NCI-H748 (cell line): ENCODE measurements at regions not wholly inside any gene's neighbourhood (a gene's known extent, or its start where the extent isn't known, plus 50 kb on each side); places are given as distances from the start of the nearest gene placed in this dataset.

ENCODE experiments used
- DNase-seq: peaks from one replicate; lab custom pipeline; 2025; ENCODE audit not compliant: unreplicated experiment; lab: John Stamatoyannopoulos, UW

DNA sequence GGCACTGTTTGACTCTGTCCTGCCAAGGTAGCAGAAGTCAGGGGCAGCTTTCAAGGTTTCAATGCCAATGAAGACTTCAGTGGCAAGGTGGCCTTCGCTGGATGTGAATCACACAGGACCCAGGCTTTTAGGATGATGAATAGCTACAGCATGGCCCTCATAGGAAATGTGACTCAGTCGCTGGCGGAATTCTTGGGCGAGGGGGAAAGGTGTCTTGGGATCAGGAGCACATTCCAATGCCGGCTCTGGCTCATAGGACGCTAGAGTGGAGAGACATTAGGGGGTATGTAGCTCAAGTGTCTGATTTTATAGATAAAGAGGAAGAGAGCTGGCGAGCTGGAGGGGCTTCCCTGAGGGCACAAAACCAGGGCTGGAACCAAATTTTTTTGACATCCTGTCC lies 68.6 kb downstream of the SMIM21 start:
- DNase-seq = no peak

DNA sequence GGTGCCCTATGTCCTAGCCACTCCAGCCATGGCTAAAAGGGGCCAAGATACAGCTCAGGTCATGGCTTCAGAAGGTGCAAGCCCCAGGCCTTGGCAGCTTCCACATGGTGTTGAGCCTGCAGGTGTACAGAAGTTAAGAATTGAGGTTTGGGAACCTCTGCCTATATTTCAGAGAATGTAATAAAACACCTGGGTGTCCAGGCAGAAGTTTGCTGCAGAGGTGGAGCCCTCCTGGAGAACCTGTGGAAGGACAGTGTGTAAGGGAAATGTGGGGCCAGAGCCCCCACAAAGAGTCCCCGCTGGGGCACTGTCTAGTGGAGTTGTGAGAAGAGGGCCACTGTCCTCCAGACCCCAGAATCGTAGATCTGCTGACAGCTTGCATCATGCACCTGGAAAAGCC lies 74.1 kb downstream of the SMIM21 start:
- peak; percentile 6 for DNase-seq

DNA sequence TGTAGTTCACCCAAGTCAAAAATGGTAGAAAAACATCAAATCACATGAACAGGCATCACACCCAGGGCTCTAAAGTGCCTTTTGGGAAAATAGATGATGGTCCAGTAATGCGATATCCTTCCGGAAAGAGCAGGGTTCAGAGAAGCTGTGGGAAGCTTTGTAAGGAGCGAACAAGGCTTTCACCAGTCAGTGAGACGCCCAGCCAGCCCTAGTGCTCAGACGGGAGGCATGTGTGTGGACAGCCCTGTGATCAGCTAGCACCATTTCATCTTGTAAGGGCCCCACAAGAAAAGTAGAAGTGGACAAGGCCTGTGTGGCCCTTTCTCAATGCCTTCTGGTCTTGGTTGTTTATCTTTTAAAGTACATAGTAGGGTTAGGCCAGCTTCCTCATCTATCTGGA lies 76.1 kb downstream of the SMIM21 start:
- DNase-seq = no peak

DNA sequence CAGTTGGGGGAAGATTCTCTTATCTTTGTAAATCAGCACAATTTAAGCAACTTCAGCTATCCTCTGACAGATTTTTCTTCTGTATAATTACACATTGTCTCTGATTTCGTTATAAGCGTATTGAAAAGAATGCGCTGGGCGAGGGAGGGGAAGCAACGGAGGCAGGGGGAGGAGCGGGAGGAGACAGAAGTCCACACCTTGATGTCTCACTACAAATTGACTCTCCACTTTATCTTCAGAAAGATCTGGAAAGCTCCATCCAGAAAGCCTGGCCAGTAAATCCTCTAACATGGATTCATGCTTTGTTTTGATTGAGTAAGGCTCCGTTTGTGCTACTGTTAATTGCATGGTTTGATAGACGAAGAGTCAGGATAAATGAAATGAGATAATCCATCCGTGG lies 76.6 kb downstream of the SMIM21 start:
- peak; percentile 72 for DNase-seq

DNA sequence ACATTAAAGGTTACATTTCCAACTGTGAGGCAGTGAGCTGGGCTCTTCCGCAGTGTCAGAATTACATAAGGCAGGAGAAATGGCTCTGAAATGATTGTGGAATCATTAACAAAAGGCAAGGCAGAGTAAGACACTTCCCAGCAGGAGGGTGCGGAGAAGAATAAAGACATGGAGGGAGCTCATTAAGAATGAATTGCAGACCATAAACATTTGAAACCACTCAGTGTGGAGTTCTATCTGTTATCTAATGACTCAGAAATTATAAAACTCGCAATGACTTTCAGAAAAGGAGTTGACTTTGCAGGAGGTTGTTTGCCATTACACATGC lies 77.0 kb downstream of the SMIM21 start:
- DNase-seq = peak; percentile 95

DNA sequence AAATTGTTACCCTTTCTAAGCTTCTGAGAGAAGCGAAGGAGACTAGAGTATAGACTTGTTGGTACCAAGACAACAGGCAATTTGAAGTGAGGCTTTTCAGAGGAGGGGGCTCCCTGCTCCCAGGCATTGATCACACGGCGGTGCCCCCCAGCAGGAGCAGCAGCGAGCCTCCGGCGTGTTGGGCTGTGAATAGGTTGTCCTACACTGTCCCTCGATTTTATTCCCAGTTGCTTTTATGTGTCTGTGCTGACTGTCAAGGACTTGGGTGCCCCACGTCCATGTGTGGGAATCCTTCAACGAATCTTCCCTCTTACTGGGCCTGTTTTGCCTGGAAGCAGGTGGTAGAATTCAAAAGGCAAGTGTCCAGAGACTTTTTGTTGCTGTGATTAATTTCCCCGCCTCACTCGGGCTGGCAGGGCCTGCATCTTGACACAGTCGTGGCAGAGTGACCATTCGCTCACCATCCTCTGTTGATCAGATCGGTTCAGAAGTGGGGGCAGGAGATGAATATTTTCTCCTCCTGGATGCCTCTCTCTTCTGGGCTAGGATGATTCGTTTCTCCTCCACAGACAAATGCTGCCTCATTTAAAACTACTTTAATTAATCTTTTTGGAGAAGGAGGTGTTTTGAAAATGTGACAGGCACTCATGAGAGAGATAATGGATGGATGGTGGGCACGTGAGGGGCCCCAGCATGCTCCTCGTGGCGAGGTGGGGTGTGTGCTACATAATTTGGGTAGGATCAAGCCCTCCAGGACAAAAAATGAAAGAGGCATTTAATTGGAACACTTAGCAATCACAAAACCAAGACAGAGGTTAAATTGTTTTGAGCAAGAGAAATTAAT lies 77.6 kb downstream of the SMIM21 start:
- DNase-seq = no peak

DNA sequence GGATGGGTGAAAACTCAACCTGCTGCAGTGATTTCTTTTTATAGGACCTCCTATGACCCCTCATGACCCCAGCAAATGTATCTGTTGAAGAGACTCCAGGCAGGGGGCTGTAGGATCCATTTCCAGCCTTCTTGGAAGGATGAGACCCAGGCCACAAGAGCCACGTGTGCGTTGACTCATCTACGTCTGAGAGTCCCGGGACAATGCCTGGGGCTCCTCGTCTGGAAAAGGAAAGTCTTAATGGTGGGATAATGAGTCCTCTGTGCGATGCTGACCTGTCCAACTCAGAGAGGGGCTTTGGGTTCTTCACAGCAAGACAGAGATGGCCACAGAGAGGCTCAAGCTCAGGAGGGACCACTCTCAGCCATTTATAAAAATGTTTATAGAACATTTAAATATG lies 80.8 kb downstream of the SMIM21 start:
- no peak for DNase-seq

DNA sequence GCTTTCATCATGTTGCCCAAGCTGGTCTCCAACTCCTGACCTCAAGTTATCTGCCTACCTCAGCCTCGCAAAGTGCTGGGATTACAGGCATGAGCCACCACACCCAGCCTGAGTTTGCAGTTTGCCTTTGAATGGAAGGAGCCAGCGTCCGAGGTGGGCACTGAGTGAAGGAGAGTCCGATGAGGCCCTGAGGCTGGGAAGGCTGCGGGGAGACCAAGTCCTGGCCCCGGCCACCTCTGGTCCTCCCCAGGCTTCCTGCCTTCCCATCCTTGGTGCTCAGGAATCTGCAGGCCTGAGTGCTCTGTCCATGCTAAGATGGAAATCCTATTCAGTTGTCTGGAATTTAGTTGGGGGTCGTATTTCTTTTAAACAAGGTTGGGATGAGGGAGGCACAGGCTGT lies 82.9 kb downstream of the SMIM21 start:
- DNase-seq = no peak

DNA sequence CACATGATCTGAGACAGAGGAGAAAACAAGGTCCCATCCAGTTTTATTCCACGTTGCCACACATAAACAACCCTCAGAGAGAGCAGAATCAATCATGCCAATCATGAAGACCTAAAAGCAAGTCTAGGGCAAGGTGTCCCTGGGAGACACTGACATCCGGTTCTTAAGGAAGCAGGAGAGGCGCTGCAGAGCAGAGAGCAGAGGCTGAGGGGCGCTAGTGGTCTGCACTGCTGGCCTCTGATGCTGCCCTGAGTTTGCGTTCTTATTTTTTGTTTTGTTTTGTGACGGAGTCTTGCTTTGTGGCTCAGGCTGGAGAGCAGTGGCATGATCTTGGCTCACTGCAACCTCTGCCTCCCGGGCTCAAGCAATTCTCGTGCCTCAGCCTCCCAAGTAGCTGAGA lies 83.3 kb downstream of the SMIM21 start:
- DNase-seq = no peak

DNA sequence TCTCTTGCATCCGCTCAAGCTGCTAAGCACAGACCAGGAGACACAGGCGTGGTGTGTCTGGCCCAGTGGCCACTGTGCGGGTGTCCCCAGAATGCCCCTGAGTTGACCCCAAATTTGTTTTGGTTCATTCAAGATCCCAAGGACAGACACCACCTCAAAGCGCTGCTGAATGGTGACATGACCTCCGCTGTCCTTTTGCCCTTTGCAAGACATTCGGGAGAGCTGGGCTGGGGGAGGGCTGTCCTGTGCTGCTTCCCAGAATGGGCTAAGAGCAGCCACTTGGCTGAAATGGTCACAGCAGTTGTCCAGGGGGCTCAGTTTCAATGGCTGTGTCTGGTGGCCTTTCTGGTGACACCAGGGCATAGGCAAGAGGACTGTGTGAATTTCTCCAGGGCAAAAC lies 84.1 kb downstream of the SMIM21 start:
- DNase-seq = no peak

DNA sequence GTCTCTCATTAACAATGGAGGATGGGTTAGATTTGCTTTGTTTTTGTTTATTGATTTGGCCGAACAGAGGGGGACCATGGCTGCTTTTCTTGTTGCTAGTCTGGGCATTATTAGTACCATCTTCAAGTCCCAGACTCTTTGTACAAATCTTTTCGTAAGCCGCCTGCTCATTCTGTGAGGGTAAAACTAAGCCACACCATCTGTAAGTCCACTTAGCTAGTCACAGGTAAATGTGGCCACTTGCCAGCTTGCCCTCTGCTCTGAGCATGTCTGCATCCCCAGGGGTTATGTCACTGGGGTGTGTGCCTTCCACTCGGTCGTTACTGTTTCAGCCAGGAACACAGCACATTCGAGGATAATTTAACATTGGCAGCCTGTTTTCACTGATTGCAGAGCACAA lies 85.6 kb downstream of the SMIM21 start:
- peak; percentile 25 for DNase-seq

DNA sequence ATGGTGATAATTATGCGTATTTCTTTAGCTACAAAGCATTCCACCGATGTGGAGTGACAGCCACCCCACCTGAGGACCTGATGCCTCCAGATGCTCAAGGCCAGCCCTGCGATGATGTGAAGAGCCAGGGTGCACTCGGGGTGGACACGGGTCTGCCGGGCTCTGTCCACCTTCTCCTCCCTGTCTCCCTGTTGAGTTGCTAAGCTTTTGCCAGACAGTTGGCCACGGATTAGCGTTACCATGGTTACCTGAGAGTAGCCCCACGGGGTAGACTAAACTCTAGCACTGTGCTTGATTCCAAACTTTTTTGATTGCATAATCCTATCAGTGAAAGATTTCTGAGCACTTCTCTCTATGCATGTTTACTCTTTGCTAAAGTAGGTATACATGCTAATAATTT lies 86.2 kb downstream of the SMIM21 start:
- DNase-seq = peak; percentile 13

DNA sequence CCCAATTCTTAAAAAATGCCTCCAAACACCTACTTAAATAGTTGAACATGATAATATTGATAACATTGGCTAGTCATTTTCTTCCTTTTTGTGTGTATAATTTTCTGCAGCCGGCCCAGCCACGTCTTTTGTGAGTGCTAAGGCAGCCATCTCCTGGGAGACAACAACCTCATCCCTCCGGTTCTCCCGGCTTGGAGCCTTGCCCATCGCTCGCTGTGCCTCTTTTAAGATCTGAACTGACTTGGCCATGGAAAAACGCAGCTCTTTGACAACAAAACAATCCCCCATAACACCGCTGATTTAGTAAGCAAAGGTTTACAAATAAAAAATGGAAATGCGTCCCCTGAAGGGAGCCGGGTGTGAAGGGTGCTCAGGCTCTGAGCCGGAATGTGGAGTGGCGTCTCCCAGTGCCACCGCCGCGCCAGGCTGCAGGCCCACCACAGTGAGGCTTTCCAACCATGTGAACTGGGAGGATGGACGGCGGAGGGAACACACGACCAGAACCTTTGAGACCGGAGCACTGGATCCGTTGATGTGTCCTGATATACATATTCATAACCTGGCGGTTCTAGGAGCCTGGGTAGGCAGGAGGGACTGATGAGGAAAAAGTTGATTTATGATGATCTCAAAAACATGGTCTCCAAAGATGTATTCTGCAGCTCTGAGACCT lies 87.4 kb downstream of the SMIM21 start:
- no peak for DNase-seq
